NCI-H748 (cell line): ENCODE measurements at regions not wholly inside any gene's neighbourhood (a gene's known extent, or its start where the extent isn't known, plus 50 kb on each side); places are given as distances from the start of the nearest gene placed in this dataset.
"Not testable (repeated sequence)": the region's sequence is repeated elsewhere in the genome, so short reads cannot be mapped to it uniquely, and the experiment has no call there.

Experiments
- DNase-seq: peaks from one replicate; lab custom pipeline; 2025; ENCODE audit not compliant: unreplicated experiment; lab: John Stamatoyannopoulos, UW

DNA sequence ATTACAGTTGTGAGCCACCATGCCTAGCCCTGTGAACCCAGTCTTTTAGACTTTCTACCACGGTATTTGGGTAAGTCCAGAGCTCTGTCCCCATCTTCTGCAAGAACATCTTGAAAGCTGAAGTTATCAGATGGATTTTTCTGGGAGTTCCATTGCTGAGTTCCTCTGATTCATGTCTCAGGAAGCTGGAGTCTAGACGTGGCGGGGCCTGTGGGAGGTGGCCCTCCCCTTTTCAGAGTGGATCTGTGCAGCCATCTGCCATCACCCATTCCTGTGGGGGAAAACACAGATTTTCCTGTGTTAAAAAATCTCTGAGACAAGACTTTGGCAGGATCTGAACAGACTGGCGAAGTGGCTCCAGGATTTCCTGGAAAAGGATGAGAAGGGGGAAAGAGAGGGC lies 234.3 kb downstream of the NPIPA7 start:
- DNase-seq, result not testable (repeated sequence)

DNA sequence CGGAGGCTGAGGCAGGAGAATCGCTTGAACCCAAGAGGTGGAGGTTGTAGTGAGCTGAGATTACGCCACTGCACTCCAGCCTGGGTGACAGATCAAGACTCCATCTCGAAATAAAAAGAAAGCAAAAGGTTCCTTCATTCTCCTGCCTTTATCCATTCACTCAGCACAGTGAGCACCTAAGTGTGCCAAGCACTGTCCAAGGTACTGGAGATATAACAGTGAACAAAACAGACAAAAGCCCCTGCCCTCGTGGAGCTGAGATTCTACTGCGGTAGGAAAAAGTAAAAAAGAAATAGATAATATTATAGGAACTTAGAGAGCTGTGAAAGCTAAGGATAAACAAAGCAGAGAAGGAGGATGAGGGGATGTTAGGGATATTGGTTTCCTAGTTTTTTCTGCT lies 235.5 kb downstream of the NPIPA7 start:
- not testable (repeated sequence) for DNase-seq

DNA sequence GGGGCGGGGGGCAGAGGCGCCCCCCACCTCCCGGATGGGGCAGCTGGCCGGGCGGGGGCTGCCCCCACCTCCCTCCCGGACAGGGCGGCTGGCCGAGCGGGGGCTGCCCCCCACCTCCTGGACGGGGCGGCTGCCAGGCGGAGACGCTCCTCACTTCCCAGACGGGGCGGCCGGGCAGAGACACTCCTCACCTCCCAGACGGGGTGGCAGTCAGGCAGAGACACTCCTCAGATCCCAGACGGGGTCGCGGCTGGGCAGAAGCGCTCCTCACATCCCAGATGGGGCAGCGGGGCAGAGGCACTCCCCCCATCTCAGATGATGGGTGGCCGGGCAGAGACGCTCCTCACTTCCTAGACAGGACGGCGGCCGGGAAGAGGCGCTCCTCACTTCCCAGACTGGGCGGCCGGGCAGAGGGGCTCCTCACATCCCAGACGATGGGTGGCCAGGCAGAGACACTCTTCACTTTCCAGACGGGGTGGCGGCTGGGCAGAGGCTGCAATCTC lies 240.1 kb downstream of the NPIPA7 start:
- DNase-seq, result not testable (repeated sequence)

GRCh38 chr16:16624367-16624766 lies 245.4 kb downstream of the NPIPA7 start:
- DNase-seq, result not testable (repeated sequence)

DNA sequence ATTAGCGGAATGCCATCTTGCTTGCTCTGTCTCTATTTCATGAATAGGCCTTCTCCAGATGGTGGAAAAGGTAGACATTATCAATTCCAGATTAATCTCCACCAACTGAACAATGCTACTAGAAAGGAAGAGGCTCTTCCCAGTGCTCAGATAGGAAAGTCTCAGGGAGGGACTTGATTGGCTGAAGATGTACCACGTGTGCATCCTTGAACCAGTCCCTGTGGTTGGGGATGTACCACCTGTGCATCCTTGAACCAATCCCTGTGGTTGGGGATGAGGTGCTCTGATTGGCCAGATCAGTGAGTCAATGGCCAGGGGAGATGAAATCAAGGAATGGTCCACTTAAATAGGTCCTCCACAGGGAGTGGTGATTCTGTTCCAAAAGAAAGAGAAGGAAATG lies 246.2 kb downstream of the NPIPA7 start:
- not testable (repeated sequence) for DNase-seq

DNA sequence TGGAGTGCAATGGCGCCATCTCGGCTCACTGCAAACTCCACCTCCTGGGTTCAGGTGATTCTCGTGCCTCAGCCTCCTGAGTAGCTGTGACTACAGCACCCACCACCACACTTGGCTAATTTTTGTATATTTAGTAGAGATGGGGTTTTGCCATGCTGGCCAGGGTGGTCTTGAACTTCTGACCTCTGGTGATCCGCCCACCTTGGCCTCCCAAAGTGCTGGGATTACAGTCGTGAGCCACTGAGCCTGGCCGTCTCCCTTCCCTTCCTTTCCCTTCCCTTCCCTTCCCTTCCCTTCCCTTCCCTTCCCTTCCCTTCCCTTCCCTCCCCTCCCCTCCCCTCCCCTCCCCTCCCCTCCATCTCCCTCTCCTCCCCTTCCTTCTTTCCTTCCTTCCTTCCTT lies 248.9 kb downstream of the NPIPA7 start:
- not testable (repeated sequence) for DNase-seq

DNA sequence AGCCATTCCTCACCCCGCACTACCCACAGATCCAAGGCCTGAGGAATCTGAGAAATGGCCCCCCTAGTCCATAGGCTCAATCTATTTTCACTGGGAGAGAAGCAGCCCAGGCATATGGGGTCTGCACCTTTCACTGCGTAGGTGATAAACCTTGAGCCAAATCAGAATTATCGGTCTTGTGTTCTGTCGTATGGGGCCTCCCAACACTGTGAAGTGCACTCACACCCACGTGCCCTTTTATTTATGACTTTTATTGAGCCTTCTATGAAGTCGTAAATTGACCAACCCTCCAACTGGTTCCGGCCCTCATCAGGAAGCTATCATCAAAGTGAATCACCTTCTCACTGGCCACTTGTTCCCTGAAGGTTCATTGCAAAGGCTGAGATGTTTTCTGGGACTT lies 259.3 kb downstream of the NPIPA7 start:
- not testable (repeated sequence) for DNase-seq

GRCh38 chr16:16638714-16639113 lies 259.8 kb downstream of the NPIPA7 start:
- DNase-seq, result not testable (repeated sequence)

DNA sequence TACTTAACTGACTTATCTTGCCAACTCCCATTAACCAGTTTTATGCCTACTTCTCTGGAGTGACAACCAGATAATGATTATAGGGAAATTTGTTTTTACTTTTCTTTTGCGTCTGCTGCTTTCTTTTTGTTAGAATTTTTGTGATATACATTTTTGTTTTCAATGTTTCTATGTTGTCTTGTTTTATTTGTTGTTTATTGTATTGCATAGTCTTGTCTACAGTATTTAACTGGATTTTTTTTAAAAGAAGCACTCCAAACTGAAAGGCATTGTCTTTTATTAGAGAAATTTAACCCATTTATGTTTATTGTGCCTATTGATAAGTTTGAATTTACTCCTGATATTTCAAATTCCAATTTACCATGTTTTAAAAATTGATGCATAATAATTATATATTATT lies 264.9 kb downstream of the NPIPA7 start:
- not testable (repeated sequence) for DNase-seq

DNA sequence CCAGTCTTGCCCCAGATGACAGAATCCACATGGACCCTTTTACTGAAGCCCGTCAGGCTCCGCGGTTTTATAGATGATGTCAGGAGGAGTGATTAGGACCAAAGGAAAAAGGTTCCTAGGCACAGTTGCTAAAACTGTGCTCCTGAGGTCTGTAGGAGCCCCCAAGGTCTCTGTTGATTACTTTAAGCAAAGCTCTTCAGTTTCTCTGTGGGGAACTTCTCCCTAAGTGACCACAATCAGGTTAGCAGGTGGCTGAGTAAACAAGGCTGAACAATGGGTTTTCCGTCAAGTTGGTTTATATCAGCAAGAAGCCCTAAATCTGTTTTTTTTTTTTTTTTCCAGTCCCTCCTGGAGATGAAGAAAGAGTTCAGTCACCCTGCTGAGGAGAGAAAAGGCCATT lies 269.1 kb downstream of the NPIPA7 start:
- not testable (repeated sequence) for DNase-seq

DNA sequence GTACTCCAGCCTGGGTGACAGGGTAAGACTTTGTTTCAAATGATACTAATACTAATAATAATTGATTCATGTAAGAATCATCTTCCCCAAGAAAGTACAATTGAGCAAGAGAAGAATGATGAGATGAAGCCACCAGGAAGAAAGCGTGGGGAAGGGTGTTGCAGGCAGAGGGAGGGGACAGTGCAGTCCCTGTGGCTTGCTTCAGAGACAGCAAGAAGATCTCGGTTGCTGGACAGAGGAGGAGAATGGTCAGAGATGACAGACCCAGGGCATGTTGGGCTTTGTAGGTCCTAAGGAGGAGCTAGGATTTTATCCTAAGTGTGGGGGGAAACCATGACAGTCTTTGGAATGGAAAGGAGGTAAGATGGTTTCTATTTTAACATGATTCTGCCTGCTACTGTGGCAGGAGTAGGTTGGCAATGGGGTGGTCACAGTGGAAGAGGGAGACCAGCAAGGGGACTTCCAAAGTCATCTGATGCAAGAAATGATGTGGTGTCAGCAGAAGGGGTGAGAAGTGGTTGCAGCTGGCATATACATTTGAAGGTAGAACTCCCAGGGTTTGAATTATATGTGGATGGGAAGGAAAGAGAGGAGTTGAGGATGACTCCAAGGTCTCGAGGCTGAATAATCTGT lies 293.4 kb downstream of the NPIPA7 start:
- not testable (repeated sequence) for DNase-seq

DNA sequence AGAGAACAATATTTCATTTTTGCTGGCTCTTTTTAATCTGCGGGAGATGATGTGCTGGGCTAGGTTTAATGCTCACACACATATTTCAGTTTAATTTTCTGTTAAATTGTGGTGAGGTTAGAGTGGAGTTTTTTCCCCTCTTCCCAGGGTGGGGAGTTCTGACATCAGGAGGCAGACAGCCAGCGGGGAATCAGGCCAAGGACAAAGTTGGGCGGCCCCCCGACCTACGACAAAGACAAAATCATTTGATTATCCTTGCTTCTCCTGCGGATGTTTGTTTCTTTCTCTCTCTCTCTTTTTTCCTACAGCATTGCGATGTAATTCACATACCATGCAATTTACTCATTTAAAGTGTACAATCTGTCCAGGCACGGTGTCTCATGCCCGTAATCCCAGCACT lies 295.9 kb downstream of the NPIPA7 start:
- DNase-seq, result not testable (repeated sequence)

DNA sequence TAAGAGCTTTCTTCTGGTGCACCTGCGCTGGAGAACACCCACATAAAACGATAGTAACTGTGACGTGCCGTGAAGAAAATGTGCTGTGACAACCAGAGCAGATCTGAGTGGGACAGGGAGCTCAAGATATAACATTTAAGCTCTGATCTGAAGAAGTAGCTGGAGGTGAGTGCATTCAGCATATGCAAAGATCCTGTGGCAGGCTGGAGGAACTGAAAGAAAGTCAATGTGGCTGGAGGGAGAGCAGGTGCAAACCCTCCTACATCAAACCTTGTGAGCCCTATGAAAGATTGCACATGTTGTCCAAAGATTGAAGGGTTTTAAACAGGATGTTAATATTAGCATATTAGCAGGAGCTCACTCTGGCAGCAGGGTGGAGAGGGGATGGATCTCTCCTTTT lies 342.9 kb downstream of the NPIPA7 start:
- DNase-seq, result not testable (repeated sequence)

- DNase-seq, result not testable (repeated sequence)
Measured at GRCh38 chr16:16722666-16723065, 343.7 kb downstream of the NPIPA7 start.

- not testable (repeated sequence) for DNase-seq
Measured at GRCh38 chr16:16723819-16724519, 345.0 kb downstream of the NPIPA7 start.

DNA sequence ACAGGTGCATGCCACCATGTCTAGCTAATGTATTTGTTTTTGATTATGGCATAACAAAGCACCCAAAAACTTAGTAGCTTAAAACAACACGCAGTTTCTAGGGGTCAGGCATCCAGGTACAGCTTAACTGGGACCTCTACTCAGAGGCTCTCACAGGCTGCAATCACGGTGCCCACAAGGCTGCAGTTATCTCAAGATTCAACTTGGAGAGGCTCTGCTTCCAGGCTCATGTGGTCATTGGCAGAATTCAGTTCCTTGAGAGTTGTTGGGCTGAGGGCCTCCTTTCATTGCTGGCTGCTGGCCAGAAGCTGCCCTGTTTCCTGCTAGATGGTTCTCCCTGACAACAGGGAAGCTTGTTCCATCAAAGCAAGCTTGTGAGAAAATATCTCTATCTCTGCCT lies 348.1 kb downstream of the NPIPA7 start:
- not testable (repeated sequence) for DNase-seq

DNA sequence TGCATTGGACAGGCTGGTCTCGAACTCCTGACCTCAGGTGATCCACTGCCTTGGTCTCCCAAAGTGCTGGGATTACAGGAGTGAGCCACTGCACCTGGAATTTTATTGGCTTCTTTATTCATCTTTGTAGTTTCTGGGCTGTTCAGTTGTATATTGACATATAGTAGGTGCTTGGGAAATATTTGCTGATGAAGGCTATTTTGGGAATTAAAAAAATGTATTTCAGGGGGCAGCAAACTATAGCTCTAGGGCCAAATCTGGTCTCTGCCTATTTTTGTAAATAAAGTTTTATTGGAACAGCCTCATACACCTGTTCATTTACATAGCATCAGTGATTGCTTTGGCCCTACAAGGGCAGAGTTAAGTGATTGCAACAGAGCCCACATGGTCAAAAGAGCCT lies 363.6 kb downstream of the NPIPA7 start:
- not testable (repeated sequence) for DNase-seq

- not testable (repeated sequence) for DNase-seq
Measured at GRCh38 chr16:16754992-16755667, 376.2 kb downstream of the NPIPA7 start.

DNA sequence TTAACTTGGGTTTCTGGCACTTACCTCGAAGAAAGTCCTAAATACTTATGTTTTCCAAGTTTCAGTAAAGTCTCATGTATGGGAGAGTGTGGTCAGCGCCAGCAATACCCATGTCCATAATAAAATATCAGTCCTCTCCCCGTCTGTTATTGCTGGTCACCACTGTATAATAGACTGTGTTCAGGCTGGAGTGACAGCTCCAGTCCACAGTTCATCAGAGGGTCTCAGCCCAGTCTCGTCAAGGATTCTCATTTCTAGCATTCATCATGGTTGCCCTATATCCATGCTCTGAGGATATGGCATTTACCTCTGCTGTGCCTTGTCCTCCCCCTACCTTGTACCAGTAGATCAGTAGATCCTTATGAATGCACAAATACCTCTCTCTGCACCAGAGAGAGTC lies 384.5 kb downstream of the NPIPA7 start:
- no peak for DNase-seq

DNA sequence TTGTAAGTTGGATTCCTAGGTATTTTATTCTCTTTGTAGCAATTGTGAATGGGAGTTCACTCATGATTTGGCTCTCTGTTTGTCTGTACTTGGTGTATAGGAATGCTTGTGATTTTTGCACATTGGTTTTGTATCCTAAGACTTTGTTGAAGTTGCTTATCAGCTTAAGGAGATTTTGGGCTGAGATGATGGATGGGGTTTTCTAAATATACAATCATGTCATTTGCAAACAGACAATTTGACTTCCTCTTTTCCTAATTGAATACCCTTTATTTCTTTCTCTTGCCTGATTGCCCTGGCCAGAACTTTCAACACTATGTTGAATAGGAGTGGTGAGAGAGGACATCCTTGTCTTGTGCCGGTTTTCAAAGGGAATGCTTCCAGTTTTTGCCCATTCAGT lies 391.8 kb downstream of the NPIPA7 start:
- not testable (repeated sequence) for DNase-seq

- DNase-seq, result peak; percentile 6
Measured at GRCh38 chr16:16774389-16774788, 395.4 kb downstream of the NPIPA7 start.

- DNase-seq, result no peak
Measured at GRCh38 chr16:16778332-16778731, 399.4 kb downstream of the NPIPA7 start.
